Activated T-helper 1 cell treated with Interleukin-2 at 50 U/mL for 16 hours (primary cell): ENCODE measurements at regions not wholly inside any gene's neighbourhood (a gene's known extent, or its start where the extent isn't known, plus 50 kb on each side); places are given as distances from the start of the nearest gene placed in this dataset.

Experiments used
- DNase-seq: peaks from one replicate; pipeline ENCODE4 v3.0.0-alpha.2; 2020; ENCODE audit warnings: low read depth

DNA sequence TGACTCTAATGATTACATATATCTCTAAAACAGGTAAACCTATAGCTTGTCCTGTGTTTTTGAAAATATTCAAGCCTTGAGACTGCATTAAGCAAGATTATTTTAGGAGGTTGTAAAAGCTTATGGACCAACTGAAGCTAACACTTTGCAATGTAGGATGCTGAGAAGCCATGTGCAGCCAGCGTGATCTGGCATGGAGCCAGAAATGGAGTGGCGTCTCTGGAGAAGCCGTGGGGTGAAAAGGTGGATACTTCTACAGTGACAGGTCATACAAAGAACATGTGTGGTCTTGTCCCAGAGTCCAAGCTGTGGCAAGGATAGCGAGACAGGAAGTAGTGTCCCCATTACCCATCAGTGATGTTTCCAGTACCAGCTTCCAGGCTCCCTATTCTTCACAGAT, 100.8 kb upstream of the CD180 start:
- DNase-seq: no peak

DNA sequence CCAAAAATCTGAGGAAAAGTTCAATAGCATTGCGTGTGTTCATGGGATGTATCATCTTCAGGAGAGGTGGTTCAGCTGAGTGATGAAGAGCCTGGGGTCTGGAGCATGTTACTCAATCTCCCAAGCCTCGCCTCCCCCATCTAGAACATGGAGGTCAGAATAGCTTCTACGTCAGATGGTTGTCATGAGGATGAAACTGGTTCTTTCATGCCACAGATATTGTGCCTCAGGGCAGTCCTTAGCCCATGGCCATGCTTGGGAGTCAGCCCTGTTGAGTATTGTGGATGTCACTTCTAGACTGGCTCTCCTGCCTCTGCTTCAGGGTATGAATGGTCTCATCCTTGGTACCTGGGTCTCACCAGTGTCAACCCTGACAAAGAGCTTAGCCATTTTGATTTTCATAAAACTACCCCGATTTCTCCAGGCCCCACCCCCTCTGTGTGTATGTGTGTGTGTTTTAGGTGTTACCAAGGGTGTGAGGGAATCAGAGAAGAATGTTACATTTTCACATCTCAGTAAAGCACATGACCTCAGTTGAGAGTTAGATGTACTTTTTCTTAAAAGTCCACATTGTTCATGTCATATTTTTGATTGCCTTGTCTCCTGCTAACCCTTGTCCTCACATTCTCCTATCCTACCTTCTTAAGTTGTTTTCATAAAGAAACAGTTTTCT, 97.8 kb upstream of the CD180 start:
- no peak for DNase-seq

DNA sequence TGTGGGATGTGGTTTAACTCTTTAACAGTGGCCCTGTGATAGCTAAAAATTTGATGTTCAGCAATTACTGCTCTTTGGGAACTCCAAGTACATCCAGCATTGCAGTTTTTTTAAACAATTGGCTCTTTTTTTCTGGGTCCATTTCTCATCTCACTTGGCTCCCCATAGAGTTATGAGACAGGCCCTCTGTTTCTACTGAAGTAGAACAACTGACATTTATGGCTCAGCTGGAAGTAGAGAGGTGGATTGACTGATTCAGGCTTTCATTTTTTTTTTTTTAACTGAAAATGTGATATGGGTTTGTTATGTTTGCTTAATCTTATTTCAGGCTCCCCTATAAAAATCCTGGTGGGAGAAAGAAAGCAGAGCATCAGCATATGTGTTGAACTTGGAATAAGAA, 96.6 kb upstream of the CD180 start:
- DNase-seq: no peak

DNA sequence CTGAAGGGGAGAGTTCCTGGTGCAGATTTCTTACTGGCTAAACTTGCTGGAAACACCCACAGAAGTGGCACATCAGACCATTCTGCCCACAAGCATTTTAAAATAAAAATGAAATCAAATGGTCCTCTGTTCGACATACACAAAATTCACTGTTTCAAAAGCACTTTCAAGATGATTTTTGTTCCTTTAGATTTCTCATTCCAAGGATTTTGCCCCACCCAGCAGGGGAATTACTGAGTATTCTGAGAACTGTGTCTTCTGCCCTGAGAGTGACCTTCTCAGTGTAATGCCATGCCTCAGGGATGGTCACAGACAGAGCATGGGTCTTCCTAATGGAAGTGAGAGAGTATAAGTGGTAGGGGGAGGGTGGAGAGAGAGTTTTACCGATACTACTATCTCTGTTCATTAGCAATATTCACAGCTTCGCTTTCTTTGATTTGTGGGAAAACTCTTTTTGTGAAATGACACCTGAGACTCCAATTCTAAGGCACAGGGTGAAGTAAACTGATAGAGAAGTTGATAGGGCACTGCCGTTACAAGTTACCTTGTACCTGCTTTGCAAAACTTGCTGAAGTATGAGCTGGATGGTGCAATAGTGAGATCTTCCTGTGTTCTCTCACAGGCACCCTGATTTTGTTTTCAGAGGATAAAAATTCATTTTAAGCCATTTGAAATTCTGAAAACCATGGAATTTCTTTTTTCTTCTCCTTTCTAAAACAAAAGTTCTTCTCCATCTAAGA, 95.8 kb upstream of the CD180 start:
- DNase-seq: no peak

DNA sequence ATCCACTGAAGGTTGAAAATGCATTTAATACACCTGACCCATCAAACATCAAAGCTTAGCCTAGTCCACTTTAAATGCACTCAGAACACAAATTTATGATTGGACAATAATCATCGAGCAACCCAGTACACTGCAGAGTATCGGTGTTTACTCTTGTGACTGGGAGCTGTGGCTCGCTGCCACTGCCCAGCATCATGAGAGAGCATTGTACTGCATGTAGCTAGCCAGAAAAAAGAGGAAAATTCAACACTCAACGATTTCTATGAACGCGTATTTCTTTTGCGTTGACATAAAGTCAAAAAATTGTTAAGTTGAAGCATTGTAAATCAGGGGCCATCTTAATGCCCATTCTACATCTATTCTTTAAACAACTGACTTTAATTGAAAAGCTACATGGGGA, 95.1 kb upstream of the CD180 start:
- DNase-seq: no peak

DNA sequence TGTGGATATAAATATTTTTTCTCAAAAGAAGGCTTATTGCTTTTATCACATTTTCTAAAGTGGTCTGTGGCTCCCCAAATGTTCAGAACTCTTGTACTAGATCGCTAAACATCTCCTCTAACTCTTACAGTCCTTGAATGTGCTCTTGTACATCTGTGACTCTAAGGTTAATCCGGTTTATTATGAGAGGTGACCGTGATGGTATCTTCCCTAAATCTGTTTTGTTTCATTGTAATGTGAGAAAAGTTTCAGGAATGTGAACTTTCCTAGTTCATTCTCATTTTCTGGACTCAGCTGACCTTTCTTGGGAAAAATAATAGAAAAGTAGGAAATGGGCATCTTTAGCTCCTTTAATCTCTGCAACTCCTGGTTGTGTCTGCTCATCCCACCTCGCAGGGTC, 94.5 kb upstream of the CD180 start:
- no peak for DNase-seq

DNA sequence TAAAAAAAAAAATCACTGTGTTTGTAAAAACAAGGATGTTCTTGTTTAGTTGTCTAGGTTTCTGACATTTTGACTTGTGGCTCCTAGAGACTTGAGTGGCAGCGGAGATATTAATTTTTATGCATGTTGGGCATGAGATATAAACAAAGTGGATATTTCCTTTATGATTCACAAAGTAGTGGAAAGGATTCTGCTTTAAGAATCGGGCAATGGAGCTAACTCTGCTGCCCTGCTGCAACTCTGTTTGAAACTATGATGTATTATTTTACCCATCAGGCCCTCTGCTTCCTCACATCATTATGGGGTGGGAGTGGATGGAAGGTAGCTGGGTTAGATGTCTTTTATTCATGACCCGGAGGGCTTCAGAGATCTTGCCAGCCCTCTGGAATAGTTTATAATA, 94.1 kb upstream of the CD180 start:
- DNase-seq: no peak

DNA sequence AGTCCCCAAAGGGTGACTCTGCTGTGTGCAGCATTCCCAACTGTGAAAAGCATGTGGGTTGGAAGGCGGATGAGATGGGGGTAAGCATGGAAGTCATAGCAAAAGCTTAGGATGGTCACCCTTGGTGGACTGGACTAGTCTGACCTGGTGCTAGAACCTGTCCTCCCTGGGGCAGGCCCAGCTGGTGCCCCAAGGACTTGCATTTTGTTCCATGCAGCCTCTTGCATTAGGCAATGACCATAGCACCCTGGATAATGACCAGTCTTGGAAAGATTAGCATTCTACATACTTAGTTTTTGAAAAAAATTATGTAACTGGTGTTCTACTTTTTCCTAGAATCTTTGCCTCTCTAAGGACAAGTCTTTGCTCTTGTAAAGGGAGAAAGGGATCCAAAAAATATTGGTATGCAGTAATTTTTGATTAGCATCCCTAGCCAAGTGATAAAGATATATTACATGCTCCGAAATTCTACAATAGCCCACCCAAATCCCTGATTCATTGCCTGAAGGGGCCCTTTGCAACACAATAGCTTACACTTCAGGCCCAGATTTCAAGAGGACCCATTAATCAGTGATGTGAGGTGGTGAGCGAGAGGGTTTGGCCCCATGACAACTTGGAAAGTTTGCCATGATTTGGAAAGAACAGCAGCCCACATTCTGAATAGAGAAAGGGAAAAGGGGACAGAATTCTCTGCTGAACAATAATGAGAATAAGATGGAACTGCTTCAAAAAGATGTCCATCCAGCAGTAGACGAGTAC, 93.3 kb upstream of the CD180 start:
- DNase-seq: no peak

DNA sequence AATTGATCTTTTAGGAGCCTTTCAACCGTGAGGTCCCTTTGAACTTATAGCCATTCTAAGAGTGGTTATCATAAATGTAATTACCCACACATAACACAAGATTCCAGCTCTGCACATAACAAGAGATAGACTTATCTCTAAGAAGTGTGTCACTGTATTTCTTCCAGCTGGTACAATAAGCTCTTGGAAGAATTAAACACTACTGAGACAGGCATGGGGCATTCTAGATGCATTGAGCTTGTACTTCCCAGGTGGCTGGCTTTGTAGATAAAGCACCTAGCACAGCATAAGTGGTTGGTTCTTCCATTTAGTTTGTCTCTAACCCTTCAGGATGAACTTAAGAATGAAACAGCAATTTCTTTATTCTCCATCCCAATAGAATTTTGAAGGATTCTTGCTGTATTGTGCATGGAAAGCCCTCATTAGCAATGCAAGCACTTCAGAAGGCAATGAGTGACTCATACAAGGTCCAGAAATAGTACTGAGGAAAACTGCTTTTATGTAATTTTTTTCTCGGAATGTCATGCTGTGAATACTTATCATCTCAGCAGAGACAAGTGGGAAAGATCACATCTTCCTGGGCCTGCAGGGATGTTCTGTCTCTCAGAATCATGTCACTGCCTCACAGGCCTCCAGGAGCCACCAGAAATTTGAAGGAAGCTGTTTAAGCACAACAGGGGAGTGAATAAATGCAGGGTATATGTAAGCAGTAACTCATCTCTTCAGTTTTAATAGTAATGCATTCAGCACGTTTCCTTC, 91.1 kb upstream of the CD180 start:
- no peak for DNase-seq

DNA sequence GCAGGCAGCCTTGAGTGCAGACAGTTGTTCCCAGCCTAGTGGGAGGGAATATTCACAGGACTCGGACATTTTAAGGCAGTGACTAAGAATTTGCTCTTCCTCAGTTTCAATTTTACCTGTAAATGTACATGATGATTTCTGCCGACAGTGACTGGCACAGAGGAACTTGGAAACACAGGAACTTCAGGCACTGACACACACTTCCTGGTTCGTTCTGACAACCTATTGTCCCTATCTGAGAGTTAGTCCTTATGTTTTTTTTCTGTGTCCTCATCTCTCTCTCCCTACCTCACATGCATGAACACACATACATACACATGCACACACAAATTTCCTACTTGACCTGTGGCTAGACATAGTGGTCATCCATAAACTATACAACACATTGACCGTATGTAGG, 89.4 kb upstream of the CD180 start:
- DNase-seq: no peak

DNA sequence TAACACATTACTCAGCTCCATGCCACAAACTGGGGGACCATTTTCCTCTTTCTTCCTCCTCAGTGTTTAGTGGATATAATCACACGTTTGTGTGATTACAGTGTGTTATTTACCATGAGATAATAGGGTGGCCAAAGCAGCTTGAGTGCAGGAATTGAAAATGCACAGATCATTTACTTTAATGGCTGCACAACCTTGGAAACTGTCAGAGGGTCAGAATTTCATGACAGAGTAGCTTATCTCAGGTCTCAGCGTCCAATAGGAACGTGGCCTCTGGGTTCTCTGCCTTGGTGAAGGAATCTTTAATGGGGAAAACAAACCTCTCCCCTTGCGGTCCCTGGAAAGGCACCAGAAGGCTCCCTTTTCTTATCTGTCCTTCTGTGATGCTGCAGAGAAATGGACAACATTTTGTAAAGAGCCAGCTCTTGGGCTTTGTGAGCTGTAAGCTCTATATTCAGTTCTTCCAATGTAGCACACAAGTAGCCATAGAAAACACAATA, 87.4 kb upstream of the CD180 start:
- DNase-seq: no peak

DNA sequence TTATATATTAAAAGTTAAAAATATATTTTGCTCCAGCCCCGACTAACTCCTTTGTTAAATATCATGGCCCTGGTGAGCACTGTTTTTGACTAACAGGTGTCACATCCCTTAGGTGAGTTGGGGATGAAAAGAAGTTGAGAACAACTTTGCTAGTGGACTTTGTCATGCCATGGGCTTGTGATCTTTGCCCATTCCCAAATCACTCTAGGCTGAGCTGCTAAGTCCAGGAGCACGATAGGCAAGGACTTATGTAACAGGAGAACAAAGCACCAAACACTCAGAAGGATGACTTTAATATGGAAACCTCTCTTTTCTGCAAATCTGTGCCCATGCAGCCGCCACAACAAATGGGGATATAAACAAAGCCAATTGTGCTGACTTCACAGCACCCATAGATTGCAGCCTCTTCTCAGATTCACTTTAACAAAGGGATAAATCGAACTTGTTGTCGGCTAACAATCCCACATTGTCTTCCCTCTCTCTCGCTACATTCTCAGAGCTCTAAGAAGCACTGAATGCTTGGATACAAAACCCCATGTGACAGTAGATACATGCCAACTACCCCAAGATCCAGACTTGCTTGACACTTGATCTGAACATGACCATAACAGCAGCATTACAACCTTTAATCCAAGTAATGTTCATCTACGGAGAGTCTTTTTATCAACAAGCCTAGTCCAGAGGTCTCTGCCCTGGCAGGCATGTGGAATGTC, 86.8 kb upstream of the CD180 start:
- no peak for DNase-seq

DNA sequence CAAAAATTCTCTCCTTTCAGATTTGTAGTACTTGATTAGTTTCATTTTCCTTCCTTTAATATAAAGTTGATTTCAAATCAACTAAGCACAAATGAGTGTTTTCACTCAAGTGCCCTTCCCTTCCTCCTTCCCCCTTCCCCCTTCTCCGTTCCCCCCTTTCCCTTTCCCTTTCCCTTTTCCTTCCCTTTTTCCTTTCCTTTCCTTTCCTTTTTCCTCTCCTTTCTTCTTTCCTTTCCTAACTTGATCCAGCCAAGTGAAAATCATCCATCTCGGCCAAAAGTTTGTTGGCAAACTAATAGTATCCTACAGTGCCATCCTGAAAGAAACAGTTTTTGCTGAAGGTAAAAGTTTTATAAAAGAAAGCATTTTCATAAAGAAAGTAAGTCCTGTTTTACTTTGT, 85.3 kb upstream of the CD180 start:
- no peak for DNase-seq

DNA sequence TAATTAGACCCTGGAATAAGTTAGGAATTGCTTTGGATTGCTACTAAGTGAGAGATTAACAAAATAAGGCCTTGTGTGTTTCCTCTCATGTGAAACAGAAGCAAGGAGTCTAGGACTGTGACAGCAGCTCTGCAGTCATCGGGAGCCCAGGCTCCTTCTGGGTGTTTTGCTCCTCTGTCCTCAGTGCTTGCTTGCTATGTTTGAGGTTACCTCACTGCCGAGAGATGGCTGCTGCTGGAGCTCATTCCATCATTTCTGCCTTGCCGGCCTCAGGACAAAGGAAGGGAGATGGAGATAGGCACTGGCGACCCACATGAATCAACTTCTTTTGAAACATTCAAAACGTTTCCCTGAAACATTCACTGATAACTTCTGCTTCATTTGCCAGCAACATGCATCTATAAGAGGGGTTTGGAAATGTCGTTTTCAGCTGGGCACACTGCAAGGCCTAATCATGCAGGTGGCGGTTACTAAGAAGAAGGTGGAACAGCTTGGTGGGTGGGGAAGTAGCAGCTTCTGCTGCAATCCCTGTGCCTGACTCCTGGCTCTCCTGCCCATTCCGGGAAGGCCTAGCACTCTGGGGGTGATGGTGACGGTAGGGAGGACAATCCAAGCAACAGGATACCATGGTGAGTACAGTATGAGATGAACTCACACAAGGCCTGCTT, 77.2 kb upstream of the CD180 start:
- no peak for DNase-seq

DNA sequence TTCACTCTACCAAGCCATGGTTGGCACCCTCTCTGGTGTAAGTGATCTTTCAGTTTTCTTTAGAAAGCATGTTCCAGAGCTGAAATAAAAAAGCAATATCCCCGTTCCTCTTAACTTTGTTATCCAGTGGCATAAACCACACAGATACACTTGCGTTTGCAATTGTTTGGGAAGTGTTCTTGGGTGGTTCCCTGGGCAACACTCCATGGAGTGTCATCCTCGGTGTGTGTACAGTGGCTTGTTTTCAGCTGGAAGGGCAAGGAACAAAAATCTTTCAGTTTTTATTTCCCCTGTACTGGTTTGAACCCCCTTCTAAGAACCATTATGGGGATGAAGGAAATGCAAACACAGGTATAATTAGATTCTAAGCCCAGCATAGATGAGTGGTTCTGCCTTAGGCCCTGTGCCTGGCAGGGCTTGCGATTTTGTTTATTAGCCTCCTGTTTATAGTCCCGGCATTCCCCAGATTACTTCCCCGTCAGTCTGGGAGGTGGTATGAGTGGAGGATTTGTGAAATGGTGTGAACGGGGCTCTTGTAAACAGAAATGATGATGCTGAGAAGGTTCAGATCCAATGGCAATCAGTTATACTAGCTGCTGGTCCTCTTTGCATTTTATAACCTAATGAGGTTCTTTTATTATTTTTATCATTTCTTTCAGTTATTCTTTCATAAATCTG, 76.0 kb upstream of the CD180 start:
- DNase-seq: no peak

DNA sequence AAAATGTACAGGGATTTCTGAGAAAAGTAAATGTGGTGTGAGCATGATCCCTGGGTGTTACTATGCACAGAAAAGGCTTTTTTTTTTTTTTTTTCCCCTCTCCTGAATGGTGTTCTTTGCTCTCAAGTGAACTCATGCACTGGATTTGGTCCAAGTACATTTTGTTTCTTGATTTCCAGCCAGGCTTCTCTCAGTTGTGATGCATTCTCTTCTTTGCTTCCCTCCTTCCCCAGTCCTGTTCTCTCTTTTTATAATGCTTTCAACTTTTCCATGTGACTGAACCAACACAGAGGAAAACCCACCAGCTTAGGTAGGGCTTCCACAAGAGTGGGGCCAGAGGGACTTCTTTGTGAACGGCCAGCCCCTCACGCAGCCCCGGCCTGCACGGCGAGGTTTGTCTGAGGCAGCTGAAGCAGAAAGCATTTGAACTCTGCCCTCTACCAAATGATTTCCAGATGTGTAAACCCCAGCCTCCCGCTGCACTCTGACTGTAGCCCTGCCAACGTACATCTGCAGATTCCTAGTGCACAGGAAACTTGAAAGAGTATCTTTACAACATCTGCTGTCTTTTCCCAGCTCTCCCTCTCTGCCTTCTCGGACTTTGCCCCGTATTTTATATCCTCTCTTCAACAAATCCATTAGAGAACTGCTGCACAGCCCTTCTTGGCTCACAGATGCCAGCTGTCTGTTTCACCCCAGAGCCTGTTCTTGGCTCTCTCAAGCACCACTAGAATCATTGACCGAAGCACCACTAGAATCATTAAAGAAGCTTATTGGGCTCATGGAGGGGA, 71.8 kb upstream of the CD180 start:
- no peak for DNase-seq

DNA sequence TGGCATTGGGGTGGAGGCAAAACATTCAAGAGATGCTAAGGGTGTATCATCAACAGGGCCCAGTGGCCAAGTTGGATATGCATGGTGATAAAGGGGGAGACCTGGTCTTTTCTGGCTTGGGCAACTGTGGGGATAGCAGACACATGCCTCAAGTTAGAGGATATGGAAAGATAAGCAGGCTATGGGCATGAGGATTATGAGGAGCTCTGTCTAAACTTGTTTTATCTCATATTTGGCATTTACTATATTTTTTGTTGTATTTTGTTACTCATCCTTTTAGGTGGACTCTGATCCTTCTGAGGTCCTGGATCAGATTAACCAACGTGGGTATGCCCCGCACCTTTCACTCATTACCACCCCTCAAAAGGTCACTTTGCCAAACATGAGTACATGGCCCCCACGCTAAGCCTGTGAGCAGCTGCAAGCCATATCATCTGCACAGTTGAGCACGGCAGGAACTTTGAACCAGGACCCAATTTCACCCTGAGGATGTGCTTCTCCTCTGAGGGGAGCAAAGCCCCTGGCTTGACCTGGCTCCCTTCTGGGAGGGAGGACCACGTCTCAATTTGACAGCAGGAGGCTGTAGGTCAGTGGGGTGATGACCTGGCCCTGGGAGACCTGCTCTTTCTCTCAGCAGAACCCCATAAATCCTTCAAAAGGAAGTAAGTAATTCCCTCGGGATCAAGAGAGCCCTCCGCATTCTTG, 71.1 kb upstream of the CD180 start:
- no peak for DNase-seq

DNA sequence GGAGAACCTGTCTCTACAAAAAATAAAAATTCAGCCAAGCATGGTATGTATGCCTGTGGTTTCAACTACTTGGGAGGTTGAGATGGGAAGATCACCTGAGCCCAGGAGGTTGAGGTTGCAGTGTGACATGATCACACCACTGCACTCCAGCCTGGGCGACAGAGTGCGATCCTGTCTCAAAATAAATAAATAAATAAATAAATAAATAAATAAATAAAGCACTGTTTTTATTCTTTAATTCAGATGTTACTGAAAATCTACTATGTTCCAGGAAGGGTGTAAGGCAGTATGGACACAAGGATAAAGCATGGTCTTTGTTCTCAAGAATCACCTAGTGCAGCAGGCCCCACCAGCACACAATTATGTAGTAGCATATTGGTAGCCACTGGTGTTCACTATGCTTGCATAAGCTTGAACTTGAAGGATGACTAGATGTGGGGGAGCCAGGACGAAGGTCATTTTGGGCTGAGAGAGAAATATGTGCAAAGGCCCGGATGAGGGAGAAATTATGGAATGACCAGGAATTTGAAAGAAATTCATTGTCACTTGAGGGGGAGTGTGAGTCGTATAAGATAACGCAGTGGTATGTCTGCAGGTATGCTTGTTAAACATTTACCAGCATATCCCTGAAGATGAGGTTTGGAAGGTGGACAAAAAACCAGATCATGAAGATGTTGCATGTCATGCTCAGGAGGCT, 70.2 kb upstream of the CD180 start:
- no peak for DNase-seq
